ENCODE measurements at regions not wholly inside any gene's neighbourhood (a gene's known extent, or its start where the extent isn't known, plus 50 kb on each side); places are given as distances from the start of the nearest gene placed in this dataset.

DNA sequence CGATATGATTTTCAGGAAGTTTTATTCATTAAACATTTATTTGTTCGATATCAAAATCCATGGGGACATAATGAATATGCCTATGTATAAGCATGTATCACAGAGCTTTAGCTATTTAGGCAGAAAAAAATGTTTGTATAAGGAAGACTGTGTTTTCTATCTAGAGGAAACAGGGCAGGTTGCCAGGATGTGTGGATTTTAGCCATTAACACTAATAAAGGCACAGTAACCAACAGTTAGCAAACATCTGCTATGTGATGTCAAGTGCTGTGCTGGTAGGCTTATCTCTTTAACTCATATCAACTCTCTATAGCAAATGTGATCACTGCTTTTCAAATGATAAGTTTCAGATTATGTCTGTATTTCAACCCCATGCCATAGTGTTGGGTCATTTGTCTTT, 708.9 kb upstream of the HS3ST1 start:
- TF ChIP-seq, protein P1, sequence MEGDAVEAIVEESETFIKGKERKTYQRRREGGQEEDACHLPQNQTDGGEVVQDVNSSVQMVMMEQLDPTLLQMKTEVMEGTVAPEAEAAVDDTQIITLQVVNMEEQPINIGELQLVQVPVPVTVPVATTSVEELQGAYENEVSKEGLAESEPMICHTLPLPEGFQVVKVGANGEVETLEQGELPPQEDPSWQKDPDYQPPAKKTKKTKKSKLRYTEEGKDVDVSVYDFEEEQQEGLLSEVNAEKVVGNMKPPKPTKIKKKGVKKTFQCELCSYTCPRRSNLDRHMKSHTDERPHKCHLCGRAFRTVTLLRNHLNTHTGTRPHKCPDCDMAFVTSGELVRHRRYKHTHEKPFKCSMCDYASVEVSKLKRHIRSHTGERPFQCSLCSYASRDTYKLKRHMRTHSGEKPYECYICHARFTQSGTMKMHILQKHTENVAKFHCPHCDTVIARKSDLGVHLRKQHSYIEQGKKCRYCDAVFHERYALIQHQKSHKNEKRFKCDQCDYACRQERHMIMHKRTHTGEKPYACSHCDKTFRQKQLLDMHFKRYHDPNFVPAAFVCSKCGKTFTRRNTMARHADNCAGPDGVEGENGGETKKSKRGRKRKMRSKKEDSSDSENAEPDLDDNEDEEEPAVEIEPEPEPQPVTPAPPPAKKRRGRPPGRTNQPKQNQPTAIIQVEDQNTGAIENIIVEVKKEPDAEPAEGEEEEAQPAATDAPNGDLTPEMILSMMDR (IDR thresholded peaks at IDR 0.05), result no peak
- TF ChIP-seq POLR2A (IDR thresholded peaks at IDR 0.05), result no peak

Data from right lobe of liver (tissue), 4 donors.